ENCODE measurements at regions not wholly inside any gene's neighbourhood (a gene's known extent, or its start where the extent isn't known, plus 50 kb on each side); places are given as distances from the start of the nearest gene placed in this dataset.

DNA sequence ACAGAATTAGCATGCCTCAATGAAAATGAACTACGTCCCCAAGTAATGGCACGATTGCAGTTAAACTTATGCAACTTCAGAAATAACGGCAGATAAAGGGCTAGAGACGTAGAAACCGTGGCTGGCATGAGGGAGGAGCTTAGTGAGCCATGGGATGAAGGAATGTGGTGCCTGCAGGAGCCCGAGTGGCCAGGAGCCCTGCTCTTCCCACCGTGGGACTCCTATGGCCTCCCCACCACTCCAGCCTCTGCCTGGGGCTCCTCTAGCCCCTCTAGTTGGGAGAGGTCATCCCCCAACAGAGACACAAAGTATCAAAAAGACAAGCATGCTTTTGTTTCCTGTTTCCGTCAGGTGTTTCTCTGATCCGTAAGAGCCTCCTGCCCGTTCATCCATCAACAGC is 75.1 kb upstream of the BHLHE23 start:
- WGBS, 2 donors = 41 to 51% methylated on average over 10 of the region's 10 CpGs
- DNase-seq (no peak), ATAC-seq (ENCODE audit: insufficient read depth, low FRiP score) (no peak)
- no peaks in the 10 kb centered on the region for H3K36me3 ChIP-seq (ENCODE audit: control insufficient read depth in 4 of 4, insufficient read depth in 4 of 4, low read length in 4 of 4)
- no peaks in the 10 kb centered on the region for H3K4me1 ChIP-seq (ENCODE audit: control insufficient read depth in 5 of 5, insufficient read depth in 5 of 5, low read length in 5 of 5)
- no peak overlapping the region for H3K9ac ChIP-seq (ENCODE audit: insufficient read depth in 1 of 2, low read length in 2 of 2)
- TF ChIP-seq, protein P1, sequence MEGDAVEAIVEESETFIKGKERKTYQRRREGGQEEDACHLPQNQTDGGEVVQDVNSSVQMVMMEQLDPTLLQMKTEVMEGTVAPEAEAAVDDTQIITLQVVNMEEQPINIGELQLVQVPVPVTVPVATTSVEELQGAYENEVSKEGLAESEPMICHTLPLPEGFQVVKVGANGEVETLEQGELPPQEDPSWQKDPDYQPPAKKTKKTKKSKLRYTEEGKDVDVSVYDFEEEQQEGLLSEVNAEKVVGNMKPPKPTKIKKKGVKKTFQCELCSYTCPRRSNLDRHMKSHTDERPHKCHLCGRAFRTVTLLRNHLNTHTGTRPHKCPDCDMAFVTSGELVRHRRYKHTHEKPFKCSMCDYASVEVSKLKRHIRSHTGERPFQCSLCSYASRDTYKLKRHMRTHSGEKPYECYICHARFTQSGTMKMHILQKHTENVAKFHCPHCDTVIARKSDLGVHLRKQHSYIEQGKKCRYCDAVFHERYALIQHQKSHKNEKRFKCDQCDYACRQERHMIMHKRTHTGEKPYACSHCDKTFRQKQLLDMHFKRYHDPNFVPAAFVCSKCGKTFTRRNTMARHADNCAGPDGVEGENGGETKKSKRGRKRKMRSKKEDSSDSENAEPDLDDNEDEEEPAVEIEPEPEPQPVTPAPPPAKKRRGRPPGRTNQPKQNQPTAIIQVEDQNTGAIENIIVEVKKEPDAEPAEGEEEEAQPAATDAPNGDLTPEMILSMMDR (IDR thresholded peaks at IDR 0.05; ENCODE audit: control extremely low read depth, extremely low read depth) = no peak
- peaks cover 0 to 23% (median 2%) of the 10 kb centered on the region in 4 donors for H3K9me3 ChIP-seq (ENCODE audit: control insufficient read depth in 4 of 4, insufficient read depth in 3 of 4, low read length in 3 of 4)
- H3K27me3 ChIP-seq (ENCODE audit: control insufficient read depth in 3 of 3, insufficient read depth in 3 of 3, low read length in 2 of 3) = peaks cover 0 to 14% (median 0%) of the 10 kb centered on the region in 3 donors
- no peak overlapping the region for H3K27ac ChIP-seq (ENCODE audit: low read depth in 1 of 2, low read length in 1 of 2)
- no peak overlapping the region for H3K4me3 ChIP-seq

DNA sequence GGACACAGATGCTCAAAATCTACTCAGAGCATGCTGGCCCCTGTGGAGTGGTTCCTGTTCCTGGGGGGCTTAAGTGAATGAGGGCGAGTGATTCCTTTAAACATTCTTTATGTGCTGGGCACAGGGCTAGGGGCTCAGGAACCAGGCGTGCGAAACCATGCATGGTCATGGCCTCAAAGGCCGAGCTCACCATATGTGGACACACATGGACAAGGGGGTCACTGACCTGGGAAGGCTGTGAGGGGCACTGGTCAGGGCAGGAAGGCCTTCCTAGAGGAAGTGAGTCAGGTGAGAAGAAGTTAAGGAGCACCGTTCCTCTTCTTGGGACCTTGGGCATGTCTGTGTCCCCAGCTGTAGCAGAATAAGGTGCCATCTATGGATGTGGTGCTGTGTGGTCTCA is 74.6 kb upstream of the BHLHE23 start:
- ATAC-seq (ENCODE audit: insufficient read depth, low FRiP score) (no peak), DNase-seq (no peak)
- WGBS, 2 donors = 72 to 85% methylated on average over 5 of the region's 5 CpGs
- peaks cover 0 to 23% (median 2%) of the 10 kb centered on the region in 4 donors for H3K9me3 ChIP-seq (ENCODE audit: control insufficient read depth in 4 of 4, insufficient read depth in 3 of 4, low read length in 3 of 4)
- H3K27me3 ChIP-seq (ENCODE audit: control insufficient read depth in 3 of 3, insufficient read depth in 3 of 3, low read length in 2 of 3) = peaks cover 0 to 12% (median 0%) of the 10 kb centered on the region in 3 donors
- TF ChIP-seq, protein P1 (IDR thresholded peaks at IDR 0.05; ENCODE audit: control extremely low read depth, extremely low read depth) = no peak
- no peak overlapping the region for H3K4me3 ChIP-seq
- H3K9ac ChIP-seq (ENCODE audit: insufficient read depth in 1 of 2, low read length in 2 of 2) = no peak overlapping the region
- no peaks in the 10 kb centered on the region for H3K4me1 ChIP-seq (ENCODE audit: control insufficient read depth in 5 of 5, insufficient read depth in 5 of 5, low read length in 5 of 5)
- no peak overlapping the region for H3K27ac ChIP-seq (ENCODE audit: low read depth in 1 of 2, low read length in 1 of 2)
- H3K36me3 ChIP-seq (ENCODE audit: control insufficient read depth in 4 of 4, insufficient read depth in 4 of 4, low read length in 4 of 4) = no peaks in the 10 kb centered on the region

DNA sequence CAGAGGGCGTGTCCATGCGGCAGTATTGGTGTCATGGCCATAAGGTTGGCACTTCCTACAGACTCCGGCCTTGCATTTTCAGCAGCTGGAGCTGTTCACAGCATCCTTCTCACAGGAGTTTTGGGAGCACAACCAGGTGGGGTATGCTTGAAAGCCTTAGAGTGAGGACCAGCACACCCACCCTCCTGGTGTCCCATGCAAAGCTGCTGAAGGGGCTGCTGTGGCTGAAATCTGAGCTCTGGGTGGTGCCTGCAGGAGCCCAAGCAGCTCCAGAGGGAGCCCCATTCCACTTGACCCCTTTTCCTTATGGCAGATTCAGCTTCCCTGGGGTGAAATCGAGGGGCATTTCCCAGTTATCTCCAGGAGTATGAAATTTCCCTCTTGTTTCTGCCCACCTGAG is 74.0 kb upstream of the BHLHE23 start:
- peaks cover 0 to 24% (median 4%) of the 10 kb centered on the region in 4 donors for H3K9me3 ChIP-seq (ENCODE audit: control insufficient read depth in 4 of 4, insufficient read depth in 3 of 4, low read length in 3 of 4)
- 76 to 79% methylated on average over 4 of the region's 4 CpGs for WGBS, 2 donors
- DNase-seq (no peak), ATAC-seq (ENCODE audit: insufficient read depth, low FRiP score) (no peak)
- TF ChIP-seq, protein P1 (IDR thresholded peaks at IDR 0.05; ENCODE audit: control extremely low read depth, extremely low read depth) = no peak
- no peaks in the 10 kb centered on the region for H3K36me3 ChIP-seq (ENCODE audit: control insufficient read depth in 4 of 4, insufficient read depth in 4 of 4, low read length in 4 of 4)
- no peak overlapping the region for H3K4me3 ChIP-seq
- H3K27me3 ChIP-seq (ENCODE audit: control insufficient read depth in 3 of 3, insufficient read depth in 3 of 3, low read length in 2 of 3) = peaks cover 0 to 10% (median 0%) of the 10 kb centered on the region in 3 donors
- no peak overlapping the region for H3K27ac ChIP-seq (ENCODE audit: low read depth in 1 of 2, low read length in 1 of 2)
- no peaks in the 10 kb centered on the region for H3K4me1 ChIP-seq (ENCODE audit: control insufficient read depth in 5 of 5, insufficient read depth in 5 of 5, low read length in 5 of 5)
- H3K9ac ChIP-seq (ENCODE audit: insufficient read depth in 1 of 2, low read length in 2 of 2) = no peak overlapping the region

DNA sequence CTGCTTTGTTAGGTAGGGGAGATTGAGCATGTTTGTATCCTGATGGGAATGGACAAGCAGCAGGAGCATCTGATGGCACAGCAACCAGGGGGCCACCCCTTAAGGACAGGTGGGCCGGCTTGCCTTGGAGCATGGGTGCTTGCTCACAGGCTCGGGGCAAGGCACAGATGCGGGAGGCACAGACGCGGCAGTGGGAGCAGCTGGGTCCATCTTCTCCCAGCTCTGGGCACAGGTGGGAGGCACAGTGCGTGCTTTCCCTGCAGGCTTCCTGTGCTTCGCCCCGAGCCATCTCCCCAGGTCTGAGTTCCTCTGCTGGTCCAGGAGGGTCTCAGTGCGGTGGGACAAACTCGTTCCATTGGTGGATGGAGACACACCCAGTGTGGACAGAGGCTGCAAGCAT is 73.6 kb upstream of the BHLHE23 start:
- Histone ChIP-seq H3K27ac (ENCODE audit: low read depth in 1 of 2, low read length in 1 of 2) (no peak overlapping the region), H3K9me3 (ENCODE audit: control insufficient read depth in 4 of 4, insufficient read depth in 3 of 4, low read length in 3 of 4) (peaks cover 0 to 26% (median 6%) of the 10 kb centered on the region in 4 donors), H3K27me3 (ENCODE audit: control insufficient read depth in 3 of 3, insufficient read depth in 3 of 3, low read length in 2 of 3) (peaks cover 0 to 6% (median 0%) of the 10 kb centered on the region in 3 donors), H3K4me3 (no peak overlapping the region), H3K36me3 (ENCODE audit: control insufficient read depth in 4 of 4, insufficient read depth in 4 of 4, low read length in 4 of 4) (no peaks in the 10 kb centered on the region), H3K9ac (ENCODE audit: insufficient read depth in 1 of 2, low read length in 2 of 2) (no peak overlapping the region), H3K4me1 (ENCODE audit: control insufficient read depth in 5 of 5, insufficient read depth in 5 of 5, low read length in 5 of 5) (no peaks in the 10 kb centered on the region)
- 83 to 91% methylated on average over 10 of the region's 10 CpGs for WGBS, 2 donors
- TF ChIP-seq, protein P1 (IDR thresholded peaks at IDR 0.05; ENCODE audit: control extremely low read depth, extremely low read depth) = no peak
- ATAC-seq (ENCODE audit: insufficient read depth, low FRiP score) (no peak), DNase-seq (no peak)
